Trophoblast cell (in vitro differentiated cells and primary cell): ENCODE measurements at regions not wholly inside any gene's neighbourhood (a gene's known extent, or its start where the extent isn't known, plus 50 kb on each side); places are given as distances from the start of the nearest gene placed in this dataset.
A peak's percentile ranks its signal among the peaks of the same experiment; 100 is the strongest.

Source experiments
- DNase-seq, 2 donors: peaks; one replicate each; pipeline ENCODE4 v3.0.0-alpha.2; 2016
- H2AFZ ChIP-seq: 2 replicates; pipeline ENCODE4 v1.6.1; 2013; ENCODE audit warnings: low read length, moderate library complexity, mild to moderate bottlenecking; ENCODE audit not compliant: insufficient read depth, poor library complexity
- H2AK5ac ChIP-seq: 2 replicates; pipeline ENCODE4 v1.6.1; 2013; ENCODE audit warnings: mild to moderate bottlenecking, low read length
- H2BK120ac ChIP-seq: 2 replicates; pipeline ENCODE4 v1.6.1; 2013; ENCODE audit warnings: low read length, mild to moderate bottlenecking, moderate library complexity; ENCODE audit not compliant: insufficient read depth, poor library complexity
- H2BK12ac ChIP-seq: 2 replicates; pipeline ENCODE4 v1.6.1; 2013; ENCODE audit warnings: mild to moderate bottlenecking, low read length, moderate library complexity
- H2BK5ac ChIP-seq: 2 replicates; pipeline ENCODE4 v1.6.1; 2013; ENCODE audit warnings: low read length, low read depth, moderate library complexity, mild to moderate bottlenecking; ENCODE audit not compliant: poor library complexity
- H3K14ac ChIP-seq: 2 replicates; pipeline ENCODE4 v1.6.1; 2013; ENCODE audit warnings: mild to moderate bottlenecking, low read length
- H3K18ac ChIP-seq: 2 replicates; pipeline ENCODE4 v1.6.1; 2013; ENCODE audit warnings: mild to moderate bottlenecking, low read length
- H3K23ac ChIP-seq: 2 replicates; pipeline ENCODE4 v1.6.1; 2013; ENCODE audit warnings: low read length
- H3K27ac ChIP-seq: 2 replicates; pipeline ENCODE4 v1.5.1; 2013; ENCODE audit warnings: low read depth, mild to moderate bottlenecking, inconsistent platforms, low read length, moderate library complexity
- H3K27me3 ChIP-seq: 2 replicates; pipeline ENCODE4 v1.6.1; 2013; ENCODE audit warnings: inconsistent platforms, mild to moderate bottlenecking, low read length, moderate library complexity; ENCODE audit not compliant: insufficient read depth
- H3K36me3 ChIP-seq, 2 experiments: 1 replicate in 1 of 2; 2 replicates in 1 of 2; pipeline ENCODE4 v1.6.1; 2013; ENCODE audit warnings: low read length in 2 of 2, mild to moderate bottlenecking in 2 of 2, moderate library complexity in 1 of 2; ENCODE audit not compliant: insufficient read depth in 2 of 2, control insufficient read depth in 1 of 2
- H3K4ac ChIP-seq: 2 replicates; pipeline ENCODE4 v1.6.1; 2013; ENCODE audit warnings: low read depth, mild to moderate bottlenecking, low read length, moderate library complexity
- H3K4me1 ChIP-seq, 2 experiments: 1 replicate in 1 of 2; 2 replicates in 1 of 2; pipeline ENCODE4 v1.6.1; 2013; ENCODE audit warnings: low read length in 2 of 2, mild to moderate bottlenecking in 2 of 2, moderate library complexity in 1 of 2; ENCODE audit not compliant: insufficient read depth in 2 of 2, control insufficient read depth in 1 of 2
- H3K4me2 ChIP-seq: 2 replicates; pipeline ENCODE4 v1.6.1; 2013; ENCODE audit warnings: inconsistent platforms, mild to moderate bottlenecking, low read length, moderate library complexity
- H3K4me3 ChIP-seq: 2 replicates; pipeline ENCODE4 v1.5.1; 2013; ENCODE audit warnings: mild to moderate bottlenecking, low read depth, low read length, inconsistent platforms
- H3K79me1 ChIP-seq: one replicate; pipeline ENCODE4 v1.6.1; 2013; ENCODE audit warnings: low read length
- H3K79me2 ChIP-seq: 2 replicates; pipeline ENCODE4 v1.6.1; 2013; ENCODE audit warnings: low read length, mild to moderate bottlenecking; ENCODE audit not compliant: control insufficient read depth, insufficient read depth, poor library complexity
- H3K9ac ChIP-seq: 2 replicates; pipeline ENCODE4 v1.6.1; 2013; ENCODE audit warnings: mild to moderate bottlenecking, low read length
- H3K9me3 ChIP-seq: 2 replicates; pipeline ENCODE4 v1.6.1; 2013; ENCODE audit warnings: low read depth, mild to moderate bottlenecking, control low read depth, inconsistent platforms, low read length; ENCODE audit not compliant: insufficient read depth
- H4K12ac ChIP-seq: 2 replicates; pipeline ENCODE4 v1.6.1; 2013; ENCODE audit warnings: low read depth, mild to moderate bottlenecking, low read length, moderate library complexity
- H4K8ac ChIP-seq: 2 replicates; pipeline ENCODE4 v1.6.1; 2013; ENCODE audit warnings: low read depth, mild to moderate bottlenecking, low read length, moderate library complexity
- H4K91ac ChIP-seq: one replicate; pipeline ENCODE4 v1.6.1; 2013; ENCODE audit warnings: low read depth, mild to moderate bottlenecking, low read length, moderate library complexity
- WGBS: extraction: QIAGEN DNeasy Blood & Tissue Kit; methylation state at CpG from one replicate; pipeline ENCODE4 v1.1.7; 2013; ENCODE audit warnings: missing lambda C conversion rate; ENCODE audit not compliant: insufficient read length, insufficient coverage; ENCODE audit errors: extremely low coverage; 5-methylcytosine and 5-hydroxymethylcytosine counted together

DNA sequence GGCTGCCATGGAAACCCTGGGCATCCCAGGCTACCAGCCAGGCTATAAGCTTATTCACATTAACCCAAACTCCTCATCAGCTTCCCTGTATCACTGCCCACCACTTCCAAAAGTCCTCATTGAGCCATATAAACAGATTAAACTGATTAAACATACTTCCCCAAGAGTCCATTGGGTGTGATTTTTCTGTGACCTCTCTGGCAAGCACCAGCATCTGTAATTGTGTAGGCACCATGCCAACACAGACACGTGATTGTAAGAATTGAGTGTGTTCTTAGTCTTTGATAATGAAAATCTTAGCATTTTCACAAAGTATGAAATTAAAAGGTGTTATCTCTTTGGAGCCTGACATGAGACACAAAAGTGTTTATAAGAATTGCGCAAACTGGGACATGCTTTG, 679.3 kb downstream of the TYW1 start:
- Histone ChIP-seq H2AFZ (no peak overlapping the region), H3K4me1 (no peaks in the 10 kb centered on the region), H4K91ac (no peak overlapping the region), H3K79me2 (no peaks in the 10 kb centered on the region), H3K27me3 (no peaks in the 10 kb centered on the region), H3K14ac (no peak overlapping the region), H4K12ac (no peak overlapping the region), H2BK5ac (no peak overlapping the region), H3K27ac (no peak overlapping the region), H4K8ac (no peak overlapping the region), H3K4me2 (no peak overlapping the region), H3K79me1 (no peaks in the 10 kb centered on the region), H3K18ac (no peak overlapping the region), H3K36me3 (no peaks in the 10 kb centered on the region), H3K9ac (no peak overlapping the region), H3K9me3 (peaks cover 5% of the 10 kb centered on the region), H3K23ac (no peak overlapping the region), H2BK12ac (no peak overlapping the region), H2BK120ac (no peak overlapping the region), H2AK5ac (no peak overlapping the region), H3K4me3 (no peak overlapping the region), H3K4ac (no peak overlapping the region)
- DNase-seq: no peak
- no CpG with 5 or more reads among the region's 2 CpGs for WGBS

DNA sequence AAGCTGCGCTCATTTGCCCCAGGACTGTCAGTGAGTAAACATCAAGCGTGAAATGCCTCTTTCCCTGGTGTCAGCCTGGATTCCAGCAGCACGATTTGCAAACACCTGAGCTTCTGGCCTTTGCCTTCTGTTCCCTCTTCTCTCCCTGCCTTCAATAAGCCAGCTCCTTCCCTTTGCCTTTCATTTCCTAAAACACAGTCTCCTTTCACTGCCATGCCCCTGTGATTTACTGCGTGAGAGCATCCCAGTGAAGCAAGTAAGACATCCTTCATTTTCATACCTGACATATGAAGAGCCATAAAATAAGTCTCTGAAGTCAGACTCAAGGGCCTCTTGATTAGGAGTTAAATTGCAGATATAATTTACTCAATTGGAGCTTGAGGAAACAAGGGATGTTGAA, 681.8 kb downstream of the TYW1 start:
- H3K9ac ChIP-seq: no peak overlapping the region
- peak overlapping the region; percentile 44 for H2BK12ac ChIP-seq
- no peak overlapping the region for H2AK5ac ChIP-seq
- no peak overlapping the region for H2BK120ac ChIP-seq
- no CpG with 5 or more reads among the region's 4 CpGs for WGBS
- no peak overlapping the region for H3K18ac ChIP-seq
- H2AFZ ChIP-seq: no peak overlapping the region
- H3K4me2 ChIP-seq: no peak overlapping the region
- no peak overlapping the region for H4K91ac ChIP-seq
- H3K23ac ChIP-seq: no peak overlapping the region
- no peak overlapping the region for H3K14ac ChIP-seq
- no peak overlapping the region for H2BK5ac ChIP-seq
- H3K9me3 ChIP-seq: peaks cover 2% of the 10 kb centered on the region
- no peaks in the 10 kb centered on the region for H3K36me3 ChIP-seq
- H3K79me1 ChIP-seq: no peaks in the 10 kb centered on the region
- no peak overlapping the region for H3K4me3 ChIP-seq
- H3K4me1 ChIP-seq: no peaks in the 10 kb centered on the region
- H3K27me3 ChIP-seq: no peaks in the 10 kb centered on the region
- H3K79me2 ChIP-seq: no peaks in the 10 kb centered on the region
- H3K4ac ChIP-seq: no peak overlapping the region
- no peak overlapping the region for H3K27ac ChIP-seq
- H4K8ac ChIP-seq: no peak overlapping the region
- H4K12ac ChIP-seq: no peak overlapping the region
- no peak for DNase-seq

DNA sequence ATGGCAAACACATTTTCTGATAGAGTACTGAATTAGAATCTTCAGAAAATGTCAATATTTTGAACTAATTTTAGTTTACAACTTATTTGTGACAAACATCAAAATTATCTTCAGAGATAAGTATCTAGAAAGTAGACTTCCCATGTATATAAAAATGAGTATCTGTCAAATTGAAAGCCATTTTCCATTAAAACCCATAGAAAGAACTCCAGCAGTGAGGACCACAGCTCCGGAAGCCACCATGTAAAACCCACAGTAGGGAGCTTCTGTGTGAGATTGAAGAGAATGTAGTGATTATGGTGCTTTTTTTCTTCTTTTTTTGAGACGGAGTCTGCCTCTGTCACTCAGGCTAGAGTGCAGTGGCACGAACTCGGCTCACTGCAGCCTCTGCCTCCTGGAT, 687.0 kb downstream of the TYW1 start:
- no peak overlapping the region for H2AK5ac ChIP-seq
- H4K12ac ChIP-seq: no peak overlapping the region
- H3K9ac ChIP-seq: no peak overlapping the region

DNA sequence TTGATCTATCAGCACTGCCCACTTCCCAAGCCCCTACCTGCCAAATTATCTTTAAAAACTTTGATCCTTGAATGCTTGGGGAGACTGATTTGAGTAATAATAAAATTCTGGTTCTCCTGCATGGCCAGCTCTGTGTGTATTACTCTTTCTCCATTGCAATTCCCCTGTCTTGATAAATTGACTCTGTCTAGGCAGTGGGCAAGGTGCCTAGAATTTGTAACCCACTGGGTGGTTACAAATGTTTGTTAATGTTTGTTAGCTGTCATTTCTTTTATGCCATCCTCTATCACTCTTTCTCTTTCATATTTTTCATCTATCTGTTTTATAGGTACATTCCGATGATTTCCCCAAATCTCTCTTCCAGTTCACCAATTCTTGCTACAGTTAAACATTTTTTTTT, 694.1 kb downstream of the TYW1 start:
- Histone ChIP-seq H3K4ac (no peak overlapping the region), H2BK12ac (no peak overlapping the region), H3K79me2 (no peaks in the 10 kb centered on the region), H3K36me3 (no peaks in the 10 kb centered on the region), H3K27ac (peak overlapping the region; percentile 81), H3K4me3 (no peak overlapping the region), H3K9ac (no peak overlapping the region), H2AFZ (no peak overlapping the region), H2BK120ac (no peak overlapping the region), H4K12ac (no peak overlapping the region), H3K23ac (no peak overlapping the region), H4K91ac (no peak overlapping the region), H3K18ac (no peak overlapping the region), H3K27me3 (no peaks in the 10 kb centered on the region), H2BK5ac (no peak overlapping the region), H2AK5ac (no peak overlapping the region), H3K4me1 (peaks cover 2 to 3% of the 10 kb centered on the region in 2 experiments), H3K14ac (no peak overlapping the region), H3K79me1 (peaks cover 7% of the 10 kb centered on the region), H3K9me3 (no peaks in the 10 kb centered on the region), H3K4me2 (peak overlapping the region; percentile 44), H4K8ac (no peak overlapping the region)
- WGBS: no CpG with 5 or more reads among the region's 1 CpG
- DNase-seq: no peak

More for the DNA sequence above, 687.0 kb downstream of the TYW1 start:
- Histone ChIP-seq H3K23ac (no peak overlapping the region), H3K4ac (no peak overlapping the region), H3K36me3 (no peaks in the 10 kb centered on the region), H3K4me2 (no peak overlapping the region), H3K27me3 (no peaks in the 10 kb centered on the region), H3K4me3 (no peak overlapping the region), H3K4me1 (peaks cover 2 to 3% of the 10 kb centered on the region in 2 experiments), H3K18ac (no peak overlapping the region), H2BK120ac (no peak overlapping the region), H3K9me3 (no peaks in the 10 kb centered on the region), H3K27ac (no peak overlapping the region), H3K79me1 (no peaks in the 10 kb centered on the region), H3K79me2 (no peaks in the 10 kb centered on the region), H3K14ac (no peak overlapping the region), H2BK5ac (no peak overlapping the region), H4K91ac (no peak overlapping the region), H2BK12ac (no peak overlapping the region), H2AFZ (no peak overlapping the region), H4K8ac (no peak overlapping the region)
- no peak for DNase-seq
- WGBS: no CpG with 5 or more reads among the region's 4 CpGs
